Erythroblast (primary cell): ENCODE measurements at regions not wholly inside any gene's neighbourhood (a gene's known extent, or its start where the extent isn't known, plus 50 kb on each side); places are given as distances from the start of the nearest gene placed in this dataset.

Experiments
- DNase-seq, 2 experiments: peaks; one replicate each; lab custom pipeline; 2025; lab: John Stamatoyannopoulos, UW
- GATA1 ChIP-seq: IDR thresholded peaks from 2 replicates; pipeline ENCODE4 v1.6.1; 2011; ENCODE audit warnings: low read depth, mild to moderate bottlenecking, control low read depth, low read length, moderate library complexity
- POLR2A ChIP-seq: IDR thresholded peaks from 2 replicates; pipeline ENCODE4 v1.6.1; 2011; ENCODE audit warnings: mild to moderate bottlenecking, low read length

DNA sequence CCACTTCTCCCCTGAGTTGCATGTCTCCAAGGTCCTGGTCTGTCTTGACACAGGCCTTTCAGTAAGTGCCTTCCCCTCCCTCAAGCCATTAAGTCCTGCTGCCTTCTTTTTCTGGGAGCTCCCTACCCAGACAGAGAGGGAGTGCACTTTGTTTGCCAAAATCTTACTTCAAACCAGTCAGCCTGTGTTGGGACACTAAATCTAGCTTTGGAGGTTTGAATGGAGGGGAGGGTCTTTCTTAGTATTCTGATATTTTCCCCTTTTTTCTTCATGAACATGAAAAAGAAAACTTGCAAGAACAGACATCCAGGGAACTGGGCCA lies 170.7 kb upstream of the PMEPA1 start:
- TF ChIP-seq GATA1, result no peak
- TF ChIP-seq POLR2A, result no peak
- no peak for DNase-seq

- TF ChIP-seq POLR2A, result no peak
- TF ChIP-seq GATA1, result no peak
- no peak for DNase-seq
Observed at GRCh38 chr20:57879779-57880570, 170.2 kb upstream of the PMEPA1 start.

- no peak for DNase-seq
- TF ChIP-seq POLR2A (no peak), GATA1 (no peak)
Observed at GRCh38 chr20:57879437-57879778, 169.6 kb upstream of the PMEPA1 start.

DNA sequence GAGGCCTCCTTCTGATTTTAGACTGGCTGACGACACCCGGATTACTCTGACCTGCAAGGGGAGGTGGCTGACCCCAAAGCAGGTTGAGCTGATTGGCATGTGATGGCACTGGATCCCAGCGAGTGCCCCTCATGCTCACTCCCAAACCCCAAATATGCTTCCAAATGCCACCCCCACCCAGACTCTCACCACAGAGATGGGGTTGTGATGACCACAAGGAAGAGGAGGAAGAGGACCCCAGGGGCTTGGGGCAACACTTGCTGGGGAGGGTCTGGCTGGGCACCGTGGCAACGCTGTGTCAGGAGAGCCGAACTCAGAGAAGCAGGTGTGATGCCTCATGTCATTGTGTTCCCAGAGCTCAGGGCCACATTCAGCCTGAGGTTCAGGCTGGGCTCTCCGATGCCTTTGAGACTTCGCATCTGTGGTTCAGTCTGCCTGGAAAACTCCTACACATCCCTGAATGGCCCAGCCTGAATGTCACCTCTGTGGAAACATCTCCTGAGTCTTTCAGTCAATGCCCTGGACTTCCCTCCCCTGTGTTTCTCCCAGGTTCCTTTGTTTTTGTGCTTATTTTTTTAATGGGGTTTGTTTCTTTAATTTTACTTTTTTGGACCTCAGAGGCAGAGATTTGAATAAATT lies 169.1 kb upstream of the PMEPA1 start:
- DNase-seq, result no peak
- no peak for TF ChIP-seq POLR2A
- no peak for TF ChIP-seq GATA1

- TF ChIP-seq GATA1, result no peak
- no peak for TF ChIP-seq POLR2A
- no peak for DNase-seq
Observed at GRCh38 chr20:57877995-57878394, 168.2 kb upstream of the PMEPA1 start.

GRCh38 chr20:57877131-57877824 lies 167.5 kb upstream of the PMEPA1 start:
- DNase-seq, result no peak
- TF ChIP-seq GATA1 (no peak), POLR2A (no peak)

GRCh38 chr20:57876163-57876562 lies 166.3 kb upstream of the PMEPA1 start:
- no peak for DNase-seq

GRCh38 chr20:57874141-57874540 lies 164.3 kb upstream of the PMEPA1 start:
- no peak for TF ChIP-seq GATA1
- no peak for TF ChIP-seq POLR2A
- no peak for DNase-seq

More at GRCh38 chr20:57876163-57876562, 166.3 kb upstream of the PMEPA1 start:
- TF ChIP-seq GATA1, result no peak
- TF ChIP-seq POLR2A, result no peak

GRCh38 chr20:57872816-57873409 lies 163.1 kb upstream of the PMEPA1 start:
- TF ChIP-seq GATA1 (no peak), POLR2A (no peak)
- no peak for DNase-seq

DNA sequence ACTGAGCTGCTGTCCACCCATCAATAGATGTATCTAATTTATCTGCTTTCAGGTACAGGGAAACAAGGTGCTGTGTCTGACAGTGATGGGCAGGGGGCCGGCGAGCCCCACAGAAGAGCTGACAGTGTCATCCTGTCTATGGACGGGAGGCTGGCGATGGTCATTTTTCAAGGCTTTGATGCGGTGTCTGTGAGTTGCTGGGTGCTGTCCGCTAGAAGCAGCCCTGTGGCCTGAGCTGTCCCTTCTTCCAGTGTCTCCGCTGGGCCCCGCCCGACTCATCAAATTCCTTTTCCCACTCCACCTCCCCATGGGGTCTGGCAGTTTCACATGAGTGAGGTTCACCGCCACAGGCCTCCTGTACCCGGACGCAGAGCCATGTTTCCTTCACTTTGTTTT lies 161.4 kb upstream of the PMEPA1 start:
- no peak for DNase-seq

GRCh38 chr20:57870597-57871236 lies 160.9 kb upstream of the PMEPA1 start:
- no peak for TF ChIP-seq POLR2A
- no peak for DNase-seq

More for the DNA sequence above, 161.4 kb upstream of the PMEPA1 start:
- no peak for TF ChIP-seq GATA1
- no peak for TF ChIP-seq POLR2A

DNA sequence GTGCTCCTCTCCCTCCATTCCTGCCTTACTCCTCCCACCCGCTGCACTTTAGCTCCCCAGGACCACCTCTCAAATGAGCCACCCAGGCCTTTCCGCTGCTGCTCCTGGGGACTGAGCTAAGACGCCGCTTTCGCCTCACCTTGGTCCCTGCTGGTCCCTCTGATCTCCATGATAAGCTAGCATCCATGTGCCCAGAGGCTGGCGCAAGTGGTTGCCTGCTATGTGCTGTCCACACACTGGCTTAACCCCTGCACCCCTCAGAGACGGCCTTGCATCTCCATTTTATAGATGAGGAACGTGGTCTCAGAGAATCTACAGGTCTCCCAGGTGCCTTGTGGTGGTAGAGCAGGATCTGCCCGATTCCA lies 160.1 kb upstream of the PMEPA1 start:
- TF ChIP-seq GATA1 (no peak), POLR2A (no peak)
- no peak for DNase-seq

GRCh38 chr20:57869291-57869950 lies 159.6 kb upstream of the PMEPA1 start:
- no peak for DNase-seq
- no peak for TF ChIP-seq GATA1
- no peak for TF ChIP-seq POLR2A

- no peak for DNase-seq
- no peak for TF ChIP-seq POLR2A
- no peak for TF ChIP-seq GATA1
Observed at GRCh38 chr20:57868310-57868709, 158.5 kb upstream of the PMEPA1 start.
